ENCODE measurements at regions not wholly inside any gene's neighbourhood (a gene's known extent, or its start where the extent isn't known, plus 50 kb on each side); places are given as distances from the start of the nearest gene placed in this dataset.

GRCh38 chr2:599601-600000 lies 77.6 kb downstream of the TMEM18 start:
- DNase-seq (ENCODE audit: insufficient read length, low spot score) (no peak), FAIRE-seq (no peak)
- TF ChIP-seq PAX5 (IDR thresholded peaks at IDR 0.05; ENCODE audit: insufficient read depth, low read length, severe bottlenecking): no peak
- no peak for TF ChIP-seq POU2F2 (IDR thresholded peaks at IDR 0.05; ENCODE audit: low read depth, low read length)
- no peak for TF ChIP-seq SPI1 (IDR thresholded peaks at IDR 0.05; ENCODE audit: low read depth, low read length)

DNA sequence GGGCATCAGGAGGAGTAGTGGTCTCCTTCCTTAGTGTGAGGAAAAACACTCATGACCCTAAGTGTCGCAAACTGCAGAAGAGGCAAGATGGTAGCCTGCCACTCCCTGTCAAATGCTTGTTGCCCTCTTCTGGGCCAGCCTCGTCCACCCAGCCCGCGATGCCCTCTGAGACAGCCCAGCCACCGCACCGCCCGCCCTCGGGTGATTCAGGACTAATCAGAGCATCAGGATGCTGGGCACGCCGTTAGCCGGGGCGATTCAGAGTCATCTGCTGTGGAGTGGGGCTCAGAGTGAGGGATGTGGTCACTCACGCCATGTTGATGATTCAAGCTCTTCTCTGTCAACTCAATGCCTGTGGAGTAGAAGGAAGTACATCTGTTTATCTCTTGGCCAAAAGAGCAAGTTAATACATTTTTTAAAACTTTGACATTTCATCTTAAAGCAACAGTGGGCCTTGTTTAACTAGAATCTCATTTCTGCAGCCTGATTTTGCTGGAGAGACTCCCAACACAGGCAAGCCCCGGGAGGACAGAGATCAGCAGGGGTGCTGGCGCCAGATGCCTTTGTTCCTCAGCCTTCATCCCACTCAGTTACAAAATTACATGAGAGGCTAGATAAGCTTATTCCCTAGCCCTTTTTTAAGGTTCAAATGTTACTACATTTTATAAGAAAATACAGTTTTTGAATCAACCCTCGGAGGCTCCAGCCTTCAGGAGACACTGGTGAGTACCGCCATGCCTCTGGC lies 79.0 kb downstream of the TMEM18 start:
- DNase-seq (ENCODE audit: insufficient read length, low spot score) (no peak), FAIRE-seq (no peak)
- TF ChIP-seq SPI1 (IDR thresholded peaks at IDR 0.05; ENCODE audit: low read depth, low read length) (no peak), POLR2A (IDR thresholded peaks at IDR 0.05; ENCODE audit: low read depth, low read length) (no peak), TAF1 (IDR thresholded peaks at IDR 0.05; ENCODE audit: low read depth, low read length) (no peak), POLR2AphosphoS5 (IDR thresholded peaks at IDR 0.05; ENCODE audit: low read depth, low read length) (no peak), POU2F2 (IDR thresholded peaks at IDR 0.05; ENCODE audit: low read depth, low read length) (no peak)

DNA sequence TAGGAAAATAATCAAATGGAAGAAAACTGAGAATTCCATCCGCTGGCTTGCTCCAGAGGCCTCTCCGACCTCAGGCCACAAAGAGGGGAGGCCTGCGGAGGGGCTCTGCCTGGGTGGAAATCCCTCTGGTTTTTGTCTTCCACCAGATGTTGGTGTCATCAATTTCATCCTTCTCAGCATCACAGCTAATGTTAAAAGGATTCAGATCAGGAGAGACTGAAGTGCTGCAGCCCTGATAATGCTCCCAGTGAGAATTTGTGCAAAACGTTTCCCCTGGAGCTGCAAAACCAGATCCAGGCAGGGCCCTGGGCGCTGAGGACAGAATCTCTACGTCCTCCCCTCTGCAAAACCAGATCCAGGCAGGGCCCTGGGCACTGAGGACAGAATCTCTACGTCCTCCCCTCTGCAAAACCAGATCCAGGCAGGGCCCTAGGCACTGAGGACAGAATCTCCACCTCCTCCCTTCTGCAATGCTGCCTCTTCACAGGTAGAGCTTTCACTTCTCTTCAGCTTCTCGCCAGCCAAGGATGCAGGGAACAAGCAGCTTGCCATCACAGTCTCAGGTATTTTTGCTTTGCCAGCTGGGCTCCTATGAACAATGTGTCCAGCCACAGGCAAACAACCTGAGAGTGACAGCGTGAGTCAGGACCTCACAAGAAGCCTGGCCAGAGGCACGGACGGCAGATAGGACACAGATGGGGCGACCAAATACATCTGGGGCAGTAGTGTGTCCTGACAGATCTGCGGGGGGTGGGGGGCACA lies 81.2 kb downstream of the TMEM18 start:
- DNase-seq (ENCODE audit: insufficient read length, low spot score) (no peak), FAIRE-seq (no peak)
- TF ChIP-seq SPI1 (IDR thresholded peaks at IDR 0.05; ENCODE audit: low read depth, low read length) (no peak), TAF1 (IDR thresholded peaks at IDR 0.05; ENCODE audit: low read depth, low read length) (no peak), POU2F2 (IDR thresholded peaks at IDR 0.05; ENCODE audit: low read depth, low read length) (no peak), PAX5 (IDR thresholded peaks at IDR 0.05; ENCODE audit: insufficient read depth, low read length, severe bottlenecking) (no peak), POLR2A (IDR thresholded peaks at IDR 0.05; ENCODE audit: low read depth, low read length) (no peak), POLR2AphosphoS5 (IDR thresholded peaks at IDR 0.05; ENCODE audit: low read depth, low read length) (no peak)

GRCh38 chr2:595141-595815 lies 81.9 kb downstream of the TMEM18 start:
- no peak for TF ChIP-seq POU2F2 (IDR thresholded peaks at IDR 0.05; ENCODE audit: low read depth, low read length)
- DNase-seq (ENCODE audit: insufficient read length, low spot score) (no peak), FAIRE-seq (no peak)

DNA sequence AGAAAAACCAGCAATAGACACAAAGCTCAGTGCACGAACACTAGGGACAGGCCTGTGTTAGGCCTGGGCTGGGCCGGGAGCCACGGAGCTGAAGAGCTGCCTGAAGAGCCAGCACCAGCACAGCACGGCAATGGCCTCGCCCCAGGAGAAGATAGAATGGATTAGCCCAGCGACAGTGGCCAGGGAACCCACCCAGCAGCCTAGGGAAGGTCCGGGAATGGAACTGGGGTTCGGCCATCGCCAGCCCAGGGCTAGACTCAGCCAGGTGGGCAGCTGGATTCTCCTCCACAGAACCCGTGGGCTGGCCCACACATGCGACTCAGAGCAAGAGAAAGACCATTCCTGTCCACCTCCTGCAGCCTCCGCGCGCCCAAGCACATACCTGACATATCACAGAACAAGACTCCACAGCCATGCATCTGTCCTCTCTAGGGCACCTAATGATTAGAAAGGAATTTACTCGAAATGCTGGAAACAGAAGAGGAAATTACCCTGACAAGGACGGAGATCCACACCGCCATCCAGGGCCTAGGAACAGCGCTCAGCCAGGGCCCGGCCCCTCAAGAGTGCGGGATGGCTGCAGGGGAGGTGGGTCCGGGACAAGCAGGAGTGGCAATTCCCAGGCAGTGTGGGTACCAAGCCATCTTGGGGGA lies 82.8 kb downstream of the TMEM18 start:
- no peak for DNase-seq (ENCODE audit: insufficient read length, low spot score)
- TF ChIP-seq TAF1 (IDR thresholded peaks at IDR 0.05; ENCODE audit: low read depth, low read length): no peak
- no peak for TF ChIP-seq POLR2AphosphoS5 (IDR thresholded peaks at IDR 0.05; ENCODE audit: low read depth, low read length)
- FAIRE-seq: no peak

- FAIRE-seq (no peak), DNase-seq (ENCODE audit: insufficient read length, low spot score) (no peak)
- TF ChIP-seq POLR2A (IDR thresholded peaks at IDR 0.05; ENCODE audit: low read depth, low read length): no peak
- no peak for TF ChIP-seq PAX5 (IDR thresholded peaks at IDR 0.05; ENCODE audit: insufficient read depth, low read length, severe bottlenecking)
- no peak for TF ChIP-seq SPI1 (IDR thresholded peaks at IDR 0.05; ENCODE audit: low read depth, low read length)
- no peak for TF ChIP-seq POLR2AphosphoS5 (IDR thresholded peaks at IDR 0.05; ENCODE audit: low read depth, low read length)
- TF ChIP-seq TAF1 (IDR thresholded peaks at IDR 0.05; ENCODE audit: low read depth, low read length): no peak
- TF ChIP-seq POU2F2 (IDR thresholded peaks at IDR 0.05; ENCODE audit: low read depth, low read length): no peak
These were observed 83.7 kb downstream of the TMEM18 start for GRCh38 chr2:593356-594026.

- DNase-seq (ENCODE audit: insufficient read length, low spot score): no peak
- TF ChIP-seq PAX5 (IDR thresholded peaks at IDR 0.05; ENCODE audit: insufficient read depth, low read length, severe bottlenecking) (no peak), POLR2AphosphoS5 (IDR thresholded peaks at IDR 0.05; ENCODE audit: low read depth, low read length) (no peak), POLR2A (IDR thresholded peaks at IDR 0.05; ENCODE audit: low read depth, low read length) (no peak), POU2F2 (IDR thresholded peaks at IDR 0.05; ENCODE audit: low read depth, low read length) (no peak), TAF1 (IDR thresholded peaks at IDR 0.05; ENCODE audit: low read depth, low read length) (no peak), SPI1 (IDR thresholded peaks at IDR 0.05; ENCODE audit: low read depth, low read length) (no peak)
- no peak for FAIRE-seq
These were observed 84.5 kb downstream of the TMEM18 start for GRCh38 chr2:592737-593136.

- TF ChIP-seq PAX5 (IDR thresholded peaks at IDR 0.05; ENCODE audit: insufficient read depth, low read length, severe bottlenecking) (no peak), SPI1 (IDR thresholded peaks at IDR 0.05; ENCODE audit: low read depth, low read length) (no peak), TAF1 (IDR thresholded peaks at IDR 0.05; ENCODE audit: low read depth, low read length) (no peak), POLR2AphosphoS5 (IDR thresholded peaks at IDR 0.05; ENCODE audit: low read depth, low read length) (no peak), POLR2A (IDR thresholded peaks at IDR 0.05; ENCODE audit: low read depth, low read length) (no peak), POU2F2 (IDR thresholded peaks at IDR 0.05; ENCODE audit: low read depth, low read length) (no peak)
- FAIRE-seq: no peak
- DNase-seq (ENCODE audit: insufficient read length, low spot score): no peak
These were observed 86.7 kb downstream of the TMEM18 start for GRCh38 chr2:590214-591175.

All from GM12891 (cell line).